Liver (tissue), 8 donors: ENCODE measurements at regions not wholly inside any gene's neighbourhood (a gene's known extent, or its start where the extent isn't known, plus 50 kb on each side); places are given as distances from the start of the nearest gene placed in this dataset.

Experiments used
- DNase-seq: peaks from one replicate; pipeline ENCODE4 v3.0.0-alpha.2; 2017; ENCODE audit warnings: low spot score
- H3K27ac ChIP-seq, 2 donors: one replicate each; pipeline ENCODE4 v1.7.0; 2013; ENCODE audit warnings: inconsistent platforms in 2 of 2, low read length in 2 of 2, control low read depth in 1 of 2, low read depth in 1 of 2, mild to moderate bottlenecking in 1 of 2
- H3K27me3 ChIP-seq, 4 donors: one replicate each; pipeline versions ENCODE4 v1.6.1 to v1.7.0; 2013; ENCODE audit warnings: low read length in 3 of 4, inconsistent platforms in 1 of 4, mild to moderate bottlenecking in 1 of 4, moderate library complexity in 1 of 4; ENCODE audit not compliant: control insufficient read depth in 4 of 4, insufficient read depth in 4 of 4
- H3K36me3 ChIP-seq, 4 donors: one replicate each; pipeline versions ENCODE4 v1.6.1 to v1.7.0; 2013; ENCODE audit warnings: low read length in 3 of 4, mild to moderate bottlenecking in 3 of 4, low read depth in 1 of 4, moderate library complexity in 1 of 4; ENCODE audit not compliant: control insufficient read depth in 4 of 4, insufficient read depth in 3 of 4
- H3K4me1 ChIP-seq, 4 donors: one replicate each; pipeline versions ENCODE4 v1.6.1 to v1.7.0; 2013; ENCODE audit warnings: low read length in 3 of 4, mild to moderate bottlenecking in 3 of 4, moderate library complexity in 1 of 4; ENCODE audit not compliant: control insufficient read depth in 4 of 4, insufficient read depth in 4 of 4
- H3K4me3 ChIP-seq, 3 donors: one replicate each; pipeline versions ENCODE4 v1.6.1 to v1.7.0; 2013; ENCODE audit warnings: low read length in 3 of 3, control low read depth in 1 of 3, low read depth in 1 of 3, mild to moderate bottlenecking in 1 of 3
- H3K9ac ChIP-seq, 2 donors: one replicate each; pipeline ENCODE4 v1.7.0; 2013; ENCODE audit warnings: low read length in 2 of 2, mild to moderate bottlenecking in 2 of 2, moderate library complexity in 2 of 2, control low read depth in 1 of 2, low read depth in 1 of 2
- H3K9me3 ChIP-seq, 4 donors: one replicate each; pipeline versions ENCODE4 v1.6.1 to v1.7.0; 2013; ENCODE audit warnings: low read length in 3 of 4; ENCODE audit not compliant: control insufficient read depth in 4 of 4
- ATF3 ChIP-seq: IDR thresholded peaks from 2 replicates; pipeline ENCODE4 v1.6.1; 2016; ENCODE audit warnings: antibody characterized with exemption
- CTCF ChIP-seq: fragments of 150-350 bp; IDR thresholded peaks from 2 replicates; pipeline ENCODE4 v1.5.1; 2017; ENCODE audit warnings: improper control_type of control experiment, low read depth, low read length; ENCODE audit not compliant: missing input control
- EGR1 ChIP-seq, 2 donors: IDR thresholded peaks; 2 replicates each; pipeline ENCODE4 v1.6.1; 2016 to 2018; ENCODE audit warnings: antibody characterized with exemption in 2 of 2, low read depth in 2 of 2
- FOXA1 ChIP-seq: IDR thresholded peaks from 2 replicates; pipeline ENCODE4 v1.6.1; 2016; ENCODE audit warnings: antibody characterized with exemption
- HNF4A ChIP-seq, 2 donors: conservative IDR thresholded peaks; 2 replicates each; pipeline ENCODE4 v1.6.1; 2016; ENCODE audit warnings: antibody characterized with exemption in 2 of 2, mild to moderate bottlenecking in 2 of 2
- HNF4G ChIP-seq: IDR thresholded peaks from 2 replicates; pipeline ENCODE4 v1.6.1; 2016; ENCODE audit warnings: antibody characterized with exemption
- JUND ChIP-seq, 2 donors: IDR thresholded peaks; 2 replicates each; pipeline ENCODE4 v1.6.1; 2016; ENCODE audit warnings: antibody characterized with exemption in 2 of 2
- MAX ChIP-seq: IDR thresholded peaks from 2 replicates; pipeline ENCODE4 v1.6.1; 2016; ENCODE audit warnings: antibody characterized with exemption
- NR2F2 ChIP-seq: IDR thresholded peaks from 2 replicates; pipeline ENCODE4 v1.6.1; 2016; ENCODE audit warnings: antibody characterized with exemption
- RAD21 ChIP-seq, 2 donors: IDR thresholded peaks; 2 replicates each; pipeline ENCODE4 v1.6.1; 2016; ENCODE audit warnings: antibody characterized with exemption in 2 of 2, mild to moderate bottlenecking in 2 of 2
- REST ChIP-seq: IDR thresholded peaks from 2 replicates; pipeline ENCODE4 v1.6.1; 2016; ENCODE audit warnings: antibody characterized with exemption, mild to moderate bottlenecking
- RXRA ChIP-seq, 2 donors: IDR thresholded peaks; 2 replicates each; pipeline ENCODE4 v1.6.1; 2017 to 2018; ENCODE audit warnings: antibody characterized with exemption in 2 of 2, mild to moderate bottlenecking in 1 of 2
- SP1 ChIP-seq: IDR thresholded peaks from 2 replicates; pipeline ENCODE4 v1.6.1; 2018; ENCODE audit warnings: antibody characterized with exemption, mild to moderate bottlenecking
- TAF1 ChIP-seq: conservative IDR thresholded peaks from 2 replicates; pipeline ENCODE4 v1.6.1; 2016; ENCODE audit warnings: antibody characterized with exemption, mild to moderate bottlenecking
- YY1 ChIP-seq: IDR thresholded peaks from 2 replicates; pipeline ENCODE4 v1.6.1; 2016; ENCODE audit warnings: antibody characterized with exemption, mild to moderate bottlenecking
- ZBTB33 ChIP-seq: IDR thresholded peaks from 2 replicates; pipeline ENCODE4 v1.6.1; 2016; ENCODE audit warnings: antibody characterized with exemption
- WGBS: extraction: QIAGEN DNeasy Blood & Tissue Kit; methylation state at CpG from one replicate; pipeline ENCODE4 v1.1.7; 2013; 5-methylcytosine and 5-hydroxymethylcytosine counted together
- donor health status: healthy.
- donor health status: healthy.
- donor health status: healthy.
- donor health status: healthy.
- donor health status: healthy.

- H3K27ac ChIP-seq = no peak overlapping the region
- no peak overlapping the region for H3K9ac ChIP-seq
- no peaks in the 10 kb centered on the region for H3K9me3 ChIP-seq
- H3K27me3 ChIP-seq = no peaks in the 10 kb centered on the region
- no peak for TF ChIP-seq HNF4G
- TF ChIP-seq ZBTB33 = no peak
- TF ChIP-seq RAD21 (IDR thresholded peaks at IDR 0.05) = no peak
- TF ChIP-seq SP1 = no peak
- no peak for TF ChIP-seq FOXA1
- TF ChIP-seq HNF4A (conservative IDR thresholded peaks at IDR 0.05) = no peak
- no peak for TF ChIP-seq JUND (IDR thresholded peaks at IDR 0.05)
- no peak for TF ChIP-seq EGR1 (IDR thresholded peaks at IDR 0.05; ENCODE audit: low read depth in 2 of 2)
- no peak for TF ChIP-seq ATF3
- TF ChIP-seq REST = no peak
- TF ChIP-seq RXRA (IDR thresholded peaks at IDR 0.05) = no peak
- no peak for TF ChIP-seq MAX
- TF ChIP-seq YY1 = no peak
- H3K4me1 ChIP-seq = peaks cover 2 to 9% (median 4%) of the 10 kb centered on the region in 4 donors
- H3K4me3 ChIP-seq = no peak overlapping the region
- 69% methylated on average over 2 of the region's 2 CpGs for WGBS
- no peaks in the 10 kb centered on the region for H3K36me3 ChIP-seq
- no peak for DNase-seq
Measured at GRCh38 chr12:93106910-93107309, 177.8 kb upstream of the EEA1 start.

GRCh38 chr12:93107514-93108312 lies 178.6 kb upstream of the EEA1 start:
- Histone ChIP-seq H3K36me3 (no peaks in the 10 kb centered on the region), H3K27me3 (no peaks in the 10 kb centered on the region), H3K4me1 (peaks cover 2 to 9% (median 4%) of the 10 kb centered on the region in 4 donors), H3K9me3 (no peaks in the 10 kb centered on the region), H3K9ac (no peak overlapping the region), H3K4me3 (no peak overlapping the region), H3K27ac (no peak overlapping the region)
- 83% methylated on average over 5 of the region's 5 CpGs for WGBS
- DNase-seq = no peak
- TF ChIP-seq TAF1 (no peak), MAX (no peak), NR2F2 (no peak), HNF4A (conservative IDR thresholded peaks at IDR 0.05) (no peak), RAD21 (IDR thresholded peaks at IDR 0.05) (no peak), JUND (IDR thresholded peaks at IDR 0.05) (no peak), CTCF (no peak), RXRA (IDR thresholded peaks at IDR 0.05) (no peak), YY1 (no peak), HNF4G (no peak), ZBTB33 (no peak), SP1 (no peak), REST (no peak), FOXA1 (no peak)
